ENCODE measurements at regions not wholly inside any gene's neighbourhood (a gene's known extent, or its start where the extent isn't known, plus 50 kb on each side); places are given as distances from the start of the nearest gene placed in this dataset.
"Not testable (repeated sequence)": the region's sequence is repeated elsewhere in the genome, so short reads cannot be mapped to it uniquely, and the experiment has no call there.

GRCh38 chr4:189888407-189888806 is 52.3 kb upstream of the FRG1 start:
- not testable (repeated sequence) for DNase-seq (ENCODE audit: low read depth)
